ENCODE measurements at regions not wholly inside any gene's neighbourhood (a gene's known extent, or its start where the extent isn't known, plus 50 kb on each side); places are given as distances from the start of the nearest gene placed in this dataset.

GRCh38 chr6:156420172-156420993 lies 356.8 kb upstream of the ARID1B start:
- H3K4me1 Mint-ChIP-seq (ENCODE audit: low read depth, unreplicated experiment), result no peaks in the 10 kb centered on the region
- H3K9me3 Mint-ChIP-seq (ENCODE audit: unreplicated experiment), result peaks cover 1% of the 10 kb centered on the region
- H3K27ac Mint-ChIP-seq (ENCODE audit: unreplicated experiment), result no peak overlapping the region
- no peak for TF ChIP-seq CTCF (IDR thresholded peaks at IDR 0.05; ENCODE audit: partially characterized antibody, unreplicated experiment)
- no peak overlapping the region for H3K4me3 Mint-ChIP-seq (ENCODE audit: unreplicated experiment)
- no peak for DNase-seq
- H3K36me3 Mint-ChIP-seq (ENCODE audit: unreplicated experiment), result peaks cover 15% of the 10 kb centered on the region
- H3K27me3 Mint-ChIP-seq (ENCODE audit: unreplicated experiment), result peaks cover 1% of the 10 kb centered on the region

GRCh38 chr6:156419594-156419993 lies 357.6 kb upstream of the ARID1B start:
- H3K36me3 Mint-ChIP-seq (ENCODE audit: unreplicated experiment), result peaks cover 15% of the 10 kb centered on the region
- no peak for DNase-seq
- no peak for TF ChIP-seq CTCF (IDR thresholded peaks at IDR 0.05; ENCODE audit: partially characterized antibody, unreplicated experiment)
- peaks cover 1% of the 10 kb centered on the region for H3K27me3 Mint-ChIP-seq (ENCODE audit: unreplicated experiment)
- H3K27ac Mint-ChIP-seq (ENCODE audit: unreplicated experiment), result no peak overlapping the region
- H3K9me3 Mint-ChIP-seq (ENCODE audit: unreplicated experiment), result peaks cover 1% of the 10 kb centered on the region
- H3K4me3 Mint-ChIP-seq (ENCODE audit: unreplicated experiment), result no peak overlapping the region
- no peaks in the 10 kb centered on the region for H3K4me1 Mint-ChIP-seq (ENCODE audit: low read depth, unreplicated experiment)

DNA sequence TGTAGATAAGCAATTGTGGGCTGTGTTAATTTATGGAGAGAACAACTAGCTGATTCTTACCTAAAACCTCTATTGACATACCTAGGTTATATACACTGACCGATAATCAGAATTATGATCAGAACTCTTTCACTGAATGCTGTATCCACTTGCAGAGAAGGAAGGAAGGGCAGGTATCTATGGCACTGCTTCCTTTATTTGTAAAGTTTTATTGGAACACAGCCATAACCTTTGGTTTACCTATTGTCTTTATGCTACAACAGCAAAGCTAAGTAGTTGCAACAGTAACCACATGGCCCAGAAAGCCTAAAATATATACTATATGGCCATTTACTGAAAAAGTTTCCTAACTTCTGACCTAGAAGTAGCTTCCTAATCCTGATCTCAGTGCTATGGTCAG lies 358.9 kb upstream of the ARID1B start:
- TF ChIP-seq CTCF (IDR thresholded peaks at IDR 0.05; ENCODE audit: partially characterized antibody, unreplicated experiment), result no peak
- Mint-ChIP-seq H3K36me3 (ENCODE audit: unreplicated experiment) (peaks cover 12% of the 10 kb centered on the region), H3K4me1 (ENCODE audit: low read depth, unreplicated experiment) (no peaks in the 10 kb centered on the region), H3K4me3 (ENCODE audit: unreplicated experiment) (no peak overlapping the region), H3K27ac (ENCODE audit: unreplicated experiment) (no peak overlapping the region), H3K9me3 (ENCODE audit: unreplicated experiment) (no peaks in the 10 kb centered on the region), H3K27me3 (ENCODE audit: unreplicated experiment) (no peaks in the 10 kb centered on the region)
- DNase-seq, result no peak

DNA sequence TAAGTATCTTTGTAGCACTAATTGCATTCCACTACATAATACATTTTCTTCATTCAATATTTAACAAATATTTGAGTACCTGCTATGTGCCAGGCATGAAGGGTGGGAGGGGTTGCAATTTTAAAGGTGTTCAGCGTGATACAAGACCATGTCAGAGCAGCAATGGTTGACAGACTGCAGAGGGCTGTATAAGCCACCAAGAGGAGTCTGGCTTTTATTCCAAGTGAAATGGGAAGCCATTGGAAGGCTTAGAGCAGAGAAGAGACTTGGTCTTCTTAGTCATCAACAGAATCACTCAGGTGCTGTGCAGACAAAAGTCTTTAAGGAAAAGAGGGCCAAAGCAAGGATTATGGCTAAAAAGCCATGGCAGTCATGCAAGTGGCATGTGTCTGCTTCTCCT lies 360.8 kb upstream of the ARID1B start:
- TF ChIP-seq CTCF (IDR thresholded peaks at IDR 0.05; ENCODE audit: partially characterized antibody, unreplicated experiment), result no peak
- Mint-ChIP-seq H3K9me3 (ENCODE audit: unreplicated experiment) (peaks cover 2% of the 10 kb centered on the region), H3K36me3 (ENCODE audit: unreplicated experiment) (no peaks in the 10 kb centered on the region), H3K27ac (ENCODE audit: unreplicated experiment) (no peak overlapping the region), H3K27me3 (ENCODE audit: unreplicated experiment) (no peaks in the 10 kb centered on the region), H3K4me1 (ENCODE audit: low read depth, unreplicated experiment) (no peaks in the 10 kb centered on the region), H3K4me3 (ENCODE audit: unreplicated experiment) (no peak overlapping the region)
- no peak for DNase-seq

GRCh38 chr6:156413154-156413553 lies 364.0 kb upstream of the ARID1B start:
- no peak for TF ChIP-seq CTCF (IDR thresholded peaks at IDR 0.05; ENCODE audit: partially characterized antibody, unreplicated experiment)
- H3K36me3 Mint-ChIP-seq (ENCODE audit: unreplicated experiment), result no peaks in the 10 kb centered on the region
- H3K4me1 Mint-ChIP-seq (ENCODE audit: low read depth, unreplicated experiment), result no peaks in the 10 kb centered on the region
- no peak overlapping the region for H3K27ac Mint-ChIP-seq (ENCODE audit: unreplicated experiment)
- peaks cover 2% of the 10 kb centered on the region for H3K9me3 Mint-ChIP-seq (ENCODE audit: unreplicated experiment)
- no peak for DNase-seq
- H3K4me3 Mint-ChIP-seq (ENCODE audit: unreplicated experiment), result no peak overlapping the region
- no peaks in the 10 kb centered on the region for H3K27me3 Mint-ChIP-seq (ENCODE audit: unreplicated experiment)
